ENCODE measurements at regions not wholly inside any gene's neighbourhood (a gene's known extent, or its start where the extent isn't known, plus 50 kb on each side); places are given as distances from the start of the nearest gene placed in this dataset.

- Mint-ChIP-seq H3K36me3 (no peaks in the 10 kb centered on the region), H3K4me1 (peaks cover 4% of the 10 kb centered on the region), H3K27ac (no peak overlapping the region), H3K9me3 (peaks cover 0 to 2% (median 0%) of the 10 kb centered on the region in 7 donors), H3K4me3 (no peak overlapping the region), H3K27me3 (ENCODE audit: low read depth in 3 of 3) (no peaks in the 10 kb centered on the region)
- no peak for TF ChIP-seq CTCF (IDR thresholded peaks at IDR 0.05)
- H3K4me1 ChIP-seq (ENCODE audit: control insufficient read depth in 1 of 2, insufficient read depth in 2 of 2, low read length in 2 of 2) = no peaks in the 10 kb centered on the region
- H4K20me1 ChIP-seq (ENCODE audit: insufficient read depth, low read length) = no peaks in the 10 kb centered on the region
- no peaks in the 10 kb centered on the region for H3K79me2 ChIP-seq (ENCODE audit: insufficient read depth, low read length)
- no peaks in the 10 kb centered on the region for H3K27me3 ChIP-seq (ENCODE audit: control insufficient read depth in 2 of 2, insufficient read depth in 2 of 2, low read length in 2 of 2)
- H3K9ac ChIP-seq (ENCODE audit: insufficient read depth, low read length, poor library complexity, severe bottlenecking) = no peak overlapping the region
- H3K9me3 ChIP-seq (replicated peaks in 1 of 2; ENCODE audit: control insufficient read depth in 1 of 2, insufficient read depth in 1 of 2, low read length in 2 of 2) = peaks cover 0 to 4% of the 10 kb centered on the region in 2 donors
- no peak overlapping the region for H3K27ac ChIP-seq (ENCODE audit: low read depth in 1 of 2, low read length in 2 of 2)
- DNase-seq = no peak
- H2AFZ ChIP-seq (ENCODE audit: insufficient read depth, low read depth, low read length, poor library complexity, severe bottlenecking) = no peak overlapping the region
- no peak overlapping the region for H3K4me2 ChIP-seq (replicated peaks; ENCODE audit: extremely low read depth, low read length, poor library complexity, severe bottlenecking)
- intact Hi-C loops (cut with micrococcal nuclease) = no loop called here
- no CpG with 5 or more reads among the region's 4 CpGs for WGBS (ENCODE audit: insufficient coverage)
- H3K4me3 ChIP-seq (replicated peaks in 1 of 3; ENCODE audit: low read depth in 2 of 3, low read length in 3 of 3) = no peak overlapping the region
- H3K36me3 ChIP-seq (replicated peaks in 1 of 2; ENCODE audit: control insufficient read depth in 1 of 2, insufficient read depth in 2 of 2, low read length in 2 of 2) = no peaks in the 10 kb centered on the region
Measured at GRCh38 chr5:18772475-18772874, 1138.2 kb downstream of the TAF11L14 start.

GRCh38 chr5:18778225-18778624 is 1144.0 kb downstream of the TAF11L14 start:
- Mint-ChIP-seq H3K36me3 (no peaks in the 10 kb centered on the region), H3K4me3 (no peak overlapping the region), H3K4me1 (no peaks in the 10 kb centered on the region), H3K9me3 (peaks cover 2 to 6% (median 3%) of the 10 kb centered on the region in 7 donors), H3K27me3 (ENCODE audit: low read depth in 3 of 3) (no peaks in the 10 kb centered on the region), H3K27ac (peak overlapping the region in 2 of 7 donors; percentile 26 to 44)
- Histone ChIP-seq H3K27me3 (ENCODE audit: control insufficient read depth in 2 of 2, insufficient read depth in 2 of 2, low read length in 2 of 2) (no peaks in the 10 kb centered on the region), H3K27ac (ENCODE audit: low read depth in 1 of 2, low read length in 2 of 2) (no peak overlapping the region), H2AFZ (ENCODE audit: insufficient read depth, low read depth, low read length, poor library complexity, severe bottlenecking) (no peak overlapping the region), H3K9me3 (replicated peaks in 1 of 2; ENCODE audit: control insufficient read depth in 1 of 2, insufficient read depth in 1 of 2, low read length in 2 of 2) (peaks cover 0 to 4% of the 10 kb centered on the region in 2 donors), H3K36me3 (replicated peaks in 1 of 2; ENCODE audit: control insufficient read depth in 1 of 2, insufficient read depth in 2 of 2, low read length in 2 of 2) (no peaks in the 10 kb centered on the region), H3K79me2 (ENCODE audit: insufficient read depth, low read length) (no peaks in the 10 kb centered on the region), H4K20me1 (ENCODE audit: insufficient read depth, low read length) (no peaks in the 10 kb centered on the region), H3K9ac (ENCODE audit: insufficient read depth, low read length, poor library complexity, severe bottlenecking) (no peak overlapping the region), H3K4me2 (replicated peaks; ENCODE audit: extremely low read depth, low read length, poor library complexity, severe bottlenecking) (no peak overlapping the region), H3K4me3 (replicated peaks in 1 of 3; ENCODE audit: low read depth in 2 of 3, low read length in 3 of 3) (no peak overlapping the region), H3K4me1 (ENCODE audit: control insufficient read depth in 1 of 2, insufficient read depth in 2 of 2, low read length in 2 of 2) (no peaks in the 10 kb centered on the region)
- DNase-seq = no peak
- intact Hi-C loops (cut with micrococcal nuclease) = no loop called here
- 100% methylated on average over 1 of the region's 1 CpG for WGBS (ENCODE audit: insufficient coverage)
- no peak for TF ChIP-seq CTCF (IDR thresholded peaks at IDR 0.05)

All from CD14-positive monocyte (primary cell).